ENCODE measurements at regions not wholly inside any gene's neighbourhood (a gene's known extent, or its start where the extent isn't known, plus 50 kb on each side); places are given as distances from the start of the nearest gene placed in this dataset.

DNA sequence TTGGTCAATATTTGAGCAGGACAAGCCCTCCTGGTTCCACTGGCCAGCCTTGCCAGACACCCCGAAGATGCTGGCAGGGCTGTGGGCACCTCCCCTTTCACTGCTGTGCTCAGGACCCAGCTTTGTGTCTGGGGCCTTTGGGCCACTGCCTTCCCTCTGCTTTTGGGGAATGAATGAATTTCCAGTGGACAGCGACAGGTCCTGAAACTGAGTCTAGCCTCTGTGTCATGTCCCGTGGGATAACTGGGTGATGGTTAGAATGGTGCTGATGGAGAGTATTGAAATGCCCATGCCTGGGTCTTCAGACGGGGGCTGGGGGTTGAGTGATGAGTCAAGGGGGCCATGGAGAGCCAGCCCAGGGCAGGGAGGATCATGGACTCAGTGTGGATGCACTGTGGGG, 135.8 kb downstream of the FOXL1 start:
- TF ChIP-seq, protein P1, sequence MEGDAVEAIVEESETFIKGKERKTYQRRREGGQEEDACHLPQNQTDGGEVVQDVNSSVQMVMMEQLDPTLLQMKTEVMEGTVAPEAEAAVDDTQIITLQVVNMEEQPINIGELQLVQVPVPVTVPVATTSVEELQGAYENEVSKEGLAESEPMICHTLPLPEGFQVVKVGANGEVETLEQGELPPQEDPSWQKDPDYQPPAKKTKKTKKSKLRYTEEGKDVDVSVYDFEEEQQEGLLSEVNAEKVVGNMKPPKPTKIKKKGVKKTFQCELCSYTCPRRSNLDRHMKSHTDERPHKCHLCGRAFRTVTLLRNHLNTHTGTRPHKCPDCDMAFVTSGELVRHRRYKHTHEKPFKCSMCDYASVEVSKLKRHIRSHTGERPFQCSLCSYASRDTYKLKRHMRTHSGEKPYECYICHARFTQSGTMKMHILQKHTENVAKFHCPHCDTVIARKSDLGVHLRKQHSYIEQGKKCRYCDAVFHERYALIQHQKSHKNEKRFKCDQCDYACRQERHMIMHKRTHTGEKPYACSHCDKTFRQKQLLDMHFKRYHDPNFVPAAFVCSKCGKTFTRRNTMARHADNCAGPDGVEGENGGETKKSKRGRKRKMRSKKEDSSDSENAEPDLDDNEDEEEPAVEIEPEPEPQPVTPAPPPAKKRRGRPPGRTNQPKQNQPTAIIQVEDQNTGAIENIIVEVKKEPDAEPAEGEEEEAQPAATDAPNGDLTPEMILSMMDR (IDR thresholded peaks at IDR 0.05) = no peak
- TF ChIP-seq POLR2A (IDR thresholded peaks at IDR 0.05) = no peak
